K562 (cell line): ENCODE measurements at regions not wholly inside any gene's neighbourhood (a gene's known extent, or its start where the extent isn't known, plus 50 kb on each side); places are given as distances from the start of the nearest gene placed in this dataset.

ENCODE experiments used
- ATAC-seq: fragments of 200-7000 bp; cut with Tn5 transposase; 3 replicates; pipeline ENCODE4 v1.9.1; 2020; ENCODE audit warnings: moderate library complexity
- BruUV-seq: library from RNA; stranded (reverse); fragments of 400-500 nt; replicated peaks from 2 replicates; lab custom pipeline; 2021; lab: Mats Ljungman, UMichigan
- CTCF ChIA-PET: fragments of 300-600 bp; formaldehyde crosslinking; extraction: SDS; loops from one replicate; lab custom pipeline; 2021; ENCODE audit warnings: low intra/inter-chr PET ratio; lab: Yijun Ruan, JAX
- POLR2A ChIA-PET: fragments of 300-600, 350-650 bp; sonication (Branson Sonifier 250); formaldehyde crosslinking; extraction: SDS; loops from one replicate; lab custom pipeline; 2021; ENCODE audit warnings: antibody characterized with exemption, inconsistent platforms; lab: Yijun Ruan, JAX
- DNase-seq, 4 experiments: peaks; one replicate each; pipeline versions ENCODE4 v3.0.0 to v3.0.0-alpha.2; 2011 to 2018; ENCODE audit warnings: low spot score in 3 of 4, mixed read lengths in 3 of 4; ENCODE audit errors: extremely low read depth in 1 of 4
- FAIRE-seq: peaks from 2 replicates; lab custom pipeline; 2011; peaks lifted over from hg19 to GRCh38; lab: Jason Lieb, UNC
- H2AFZ ChIP-seq: 2 replicates; pipeline ENCODE4 v1.6.0; 2011; ENCODE audit warnings: low read depth, low read length, control low read depth, inconsistent platforms
- H3K27ac ChIP-seq: fragments of 200-600 bp; 3 replicates; pipeline ENCODE4 v1.8.0; 2011; ENCODE audit warnings: low read depth, mild to moderate bottlenecking, control low read depth, inconsistent platforms, low read length, moderate library complexity, mixed read lengths; ENCODE audit errors: extremely low read depth
- H3K27me3 ChIP-seq, 2 experiments: fragments of 300-600 bp in 1 of 2; 2 replicates in 1 of 2; 3 replicates in 1 of 2; pipeline versions ENCODE4 v1.6.0 to v1.8.0; 2011; ENCODE audit warnings: inconsistent platforms in 2 of 2, low read length in 2 of 2, mild to moderate bottlenecking in 1 of 2, mixed read lengths in 1 of 2, moderate library complexity in 1 of 2; ENCODE audit not compliant: control insufficient read depth in 2 of 2, insufficient read depth in 2 of 2
- H3K36me3 ChIP-seq: fragments of 300-600 bp; 3 replicates; pipeline ENCODE4 v1.8.0; 2011; ENCODE audit warnings: mild to moderate bottlenecking, low read length, inconsistent platforms; ENCODE audit not compliant: control insufficient read depth, insufficient read depth
- H3K4me1 ChIP-seq, 2 experiments: fragments of 200-600 bp in 1 of 2; replicated peaks in 1 of 2; 2 replicates in 1 of 2; 3 replicates in 1 of 2; pipeline versions ENCODE4 v1.5.1 to v1.8.0; 2011; ENCODE audit warnings: inconsistent platforms in 2 of 2, low read length in 2 of 2, mild to moderate bottlenecking in 1 of 2, mixed read lengths in 1 of 2, moderate library complexity in 1 of 2; ENCODE audit not compliant: control insufficient read depth in 2 of 2, insufficient read depth in 2 of 2
- H3K4me2 ChIP-seq: 2 replicates; pipeline ENCODE4 v1.6.1; 2011; ENCODE audit warnings: low read length, control low read depth, inconsistent platforms, mixed read lengths; ENCODE audit not compliant: insufficient read depth
- H3K4me3 ChIP-seq: fragments of 200-600 bp; sonication (generic), shearing (Covaris generic); 2 replicates; pipeline ENCODE4 v1.5.1; 2016; ENCODE audit warnings: control low read depth, inconsistent platforms
- H3K79me2 ChIP-seq: fragments of 200-600 bp; 3 replicates; pipeline ENCODE4 v1.8.0; 2011; ENCODE audit warnings: low read length, inconsistent platforms; ENCODE audit not compliant: control insufficient read depth, insufficient read depth
- H3K9ac ChIP-seq, 2 experiments: 2 replicates each; pipeline versions ENCODE4 v1.6.0 to v1.6.1; 2011; ENCODE audit warnings: low read depth in 2 of 2, low read length in 2 of 2, control low read depth in 1 of 2, inconsistent platforms in 1 of 2, mild to moderate bottlenecking in 1 of 2, mixed read lengths in 1 of 2; ENCODE audit not compliant: insufficient read depth in 1 of 2
- H3K9me1 ChIP-seq: one replicate; pipeline ENCODE4 v1.6.0; 2011; ENCODE audit warnings: inconsistent platforms, mild to moderate bottlenecking, low read length, moderate library complexity; ENCODE audit not compliant: control insufficient read depth, insufficient read depth
- H3K9me3 ChIP-seq: replicated peaks from 2 replicates; pipeline ENCODE4 v1.5.1; 2011; ENCODE audit warnings: low read depth, low read length, inconsistent platforms; ENCODE audit not compliant: control insufficient read depth, insufficient read depth
- H4K20me1 ChIP-seq: replicated peaks from 2 replicates; pipeline ENCODE4 v1.6.1; 2011; ENCODE audit warnings: low read length, inconsistent platforms, mixed read lengths; ENCODE audit not compliant: control insufficient read depth, insufficient read depth
- BDP1 ChIP-seq: IDR thresholded peaks from 3 replicates; pipeline ENCODE4 v1.6.1; 2011; ENCODE audit not compliant: insufficient read length, insufficient read depth
- CREB3 ChIP-seq: fragments of 450-650 bp; conservative IDR thresholded peaks from 2 replicates; pipeline ENCODE4 v1.6.1; 2016; ENCODE audit warnings: missing genetic modification characterization, low read depth, mild to moderate bottlenecking, missing compliant biosample characterization, moderate library complexity
- DACH1 ChIP-seq: fragments of 450-650 bp; IDR thresholded peaks from 2 replicates; pipeline ENCODE4 v1.6.1; 2018; ENCODE audit not compliant: partially characterized antibody
- HNRNPUL1 ChIP-seq: fragments of 200-400 bp; formaldehyde crosslinking; IDR thresholded peaks from 2 replicates; pipeline ENCODE4 v1.6.1; 2017; ENCODE audit warnings: low read length
- HOMEZ ChIP-seq: fragments of 250-450 bp; sonication (Bioruptor Pico); IDR thresholded peaks from 2 replicates; pipeline ENCODE4 v1.4.0; 2020; ENCODE audit warnings: mild to moderate bottlenecking, moderate library complexity
- KAT2B ChIP-seq: IDR thresholded peaks from one replicate; pipeline ENCODE4 v1.6.1; 2012; ENCODE audit warnings: low read depth, mild to moderate bottlenecking, control low read depth, inconsistent platforms, low read length, moderate library complexity
- SMAD1 ChIP-seq: fragments of 150-350 bp; IDR thresholded peaks from 2 replicates; pipeline ENCODE4 v1.6.1; 2014; ENCODE audit warnings: low read length, low read depth; ENCODE audit not compliant: partially characterized antibody
- TARDBP ChIP-seq: fragments of 450-650 bp; IDR thresholded peaks from 2 replicates; pipeline ENCODE4 v1.6.1; 2016
- TEAD1 ChIP-seq, 2 experiments: fragments of 450-650 bp in 1 of 2; sonication (generic) in 1 of 2; formaldehyde crosslinking; IDR thresholded peaks; 2 replicates each; pipeline versions ENCODE4 v1.4.0 to v1.8.0; 2020 to 2022; ENCODE audit warnings: mild to moderate bottlenecking in 2 of 2, missing genetic modification reagents in 1 of 2
- THRA ChIP-seq: fragments of 450-650 bp; IDR thresholded peaks from 2 replicates; pipeline ENCODE4 v1.6.1; 2017; ENCODE audit warnings: mild to moderate bottlenecking, moderate library complexity
- ZNF398 ChIP-seq: fragments of 250-450 bp; sonication (Bioruptor Pico); IDR thresholded peaks from 2 replicates; pipeline ENCODE4 v1.8.0; 2021; ENCODE audit warnings: moderate library complexity, mild to moderate bottlenecking, inconsistent platforms
- ZNF609 ChIP-seq: sonication (generic); formaldehyde crosslinking; IDR thresholded peaks from 2 replicates; pipeline ENCODE4 v1.8.1; 2023; ENCODE audit warnings: missing genetic modification reagents, mild to moderate bottlenecking, borderline replicate concordance
- in situ Hi-C: fragments of 300-500 bp; cut with MboI; formaldehyde crosslinking; loops from 4 replicates; pipeline ENCODE4 v1.15.0; 2018; ENCODE audit warnings: inconsistent platforms, mixed read lengths
- intact Hi-C: fragments of 100-400 bp; cut with micrococcal nuclease; formaldehyde crosslinking; loops from 2 replicates; pipeline ENCODE4 v1.14.2; 2022

GRCh38 chr7:117990834-117991233 is 117.6 kb upstream of the CTTNBP2 start:
- H4K20me1 ChIP-seq: no peaks in the 10 kb centered on the region
- no TSS peak for BruUV-seq
- FAIRE-seq (no peak), ATAC-seq (no peak), DNase-seq (no peak)
- no peaks in the 10 kb centered on the region for H3K9me3 ChIP-seq
- H3K4me1 ChIP-seq: no peaks in the 10 kb centered on the region
- no peaks in the 10 kb centered on the region for H3K27me3 ChIP-seq
- in situ Hi-C loops: no loop called here
- H3K9ac ChIP-seq: no peak overlapping the region
- ChIA-PET CTCF (no interaction called here), POLR2A (interaction anchor here (0.5 to 1.6 kb wide), 2 partner anchors 10 to 160 kb away, joined by 3 read pairs; no protein-coding TSS in a partner anchor)
- H3K36me3 ChIP-seq: no peaks in the 10 kb centered on the region
- H3K79me2 ChIP-seq: no peaks in the 10 kb centered on the region
- H3K27ac ChIP-seq: no peak overlapping the region
- H3K4me2 ChIP-seq: no peak overlapping the region
- no peak overlapping the region for H3K4me3 ChIP-seq
- H2AFZ ChIP-seq: no peak overlapping the region
- H3K9me1 ChIP-seq: no peaks in the 10 kb centered on the region
- intact Hi-C loops: no loop called here
- TF ChIP-seq ZNF609 (no peak), HNRNPUL1 (no peak), SMAD1 (no peak), TARDBP (no peak), HOMEZ (CRISPR knock-in tag) (no peak), TEAD1 (CRISPR knock-in tag; IDR thresholded peaks at IDR 0.05) (no peak), THRA (no peak), BDP1 (no peak), KAT2B (no peak), DACH1 (no peak), CREB3 (no peak), ZNF398 (CRISPR knock-in tag) (no peak)
